ENCODE measurements at regions not wholly inside any gene's neighbourhood (a gene's known extent, or its start where the extent isn't known, plus 50 kb on each side); places are given as distances from the start of the nearest gene placed in this dataset.
"Not testable (repeated sequence)": the region's sequence is repeated elsewhere in the genome, so short reads cannot be mapped to it uniquely, and the experiment has no call there.

DNA sequence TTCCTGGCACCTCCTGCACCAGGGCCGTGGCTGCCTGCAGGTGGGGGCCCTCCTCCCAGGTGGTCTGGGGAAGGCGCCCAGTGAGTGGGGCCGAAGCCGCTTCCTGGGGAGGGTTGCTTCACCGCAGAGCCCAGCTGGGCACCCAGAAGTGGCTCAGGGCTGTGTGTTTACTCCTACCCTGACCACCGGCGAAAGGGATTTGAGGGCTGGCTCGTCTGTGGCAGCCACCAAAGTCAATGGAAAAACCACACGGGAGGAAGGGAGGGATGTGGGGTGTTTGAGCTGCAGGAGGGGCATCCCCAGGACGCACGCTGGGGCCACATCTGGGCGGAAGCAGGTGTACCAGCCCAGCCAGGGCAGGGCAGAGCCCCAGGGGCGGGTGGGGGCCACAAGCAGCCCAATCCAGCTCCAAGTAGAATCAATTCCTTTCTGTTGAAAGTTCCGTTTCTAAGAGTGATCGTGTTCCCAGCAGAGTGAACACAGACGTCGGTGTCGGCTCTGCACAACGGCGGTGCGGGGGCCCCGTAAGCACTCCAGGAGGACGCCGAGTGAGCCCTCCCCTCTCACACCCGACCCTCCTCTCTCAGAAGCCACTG, 69.9 kb downstream of the FOXL3 start:
- Histone ChIP-seq H3K9ac (ENCODE audit: insufficient read length) (no peak overlapping the region), H3K4me3 (no peak overlapping the region), H3K9me3 (ENCODE audit: low read depth, low read length) (no peaks in the 10 kb centered on the region), H3K36me3 (ENCODE audit: insufficient read depth, low read length) (no peaks in the 10 kb centered on the region), H3K27ac (no peak overlapping the region)
- TF ChIP-seq FOXP2 (optimal IDR thresholded peaks at IDR 0.05; ENCODE audit: control extremely low read depth, extremely low read length, insufficient read depth) (no peak), POLR2AphosphoS5 (IDR thresholded peaks at IDR 0.05; ENCODE audit: borderline replicate concordance, low read depth, low read length) (no peak), EZH2 (IDR thresholded peaks at IDR 0.05) (no peak)
- no peak for DNase-seq (ENCODE audit: low read depth, low spot score)

DNA sequence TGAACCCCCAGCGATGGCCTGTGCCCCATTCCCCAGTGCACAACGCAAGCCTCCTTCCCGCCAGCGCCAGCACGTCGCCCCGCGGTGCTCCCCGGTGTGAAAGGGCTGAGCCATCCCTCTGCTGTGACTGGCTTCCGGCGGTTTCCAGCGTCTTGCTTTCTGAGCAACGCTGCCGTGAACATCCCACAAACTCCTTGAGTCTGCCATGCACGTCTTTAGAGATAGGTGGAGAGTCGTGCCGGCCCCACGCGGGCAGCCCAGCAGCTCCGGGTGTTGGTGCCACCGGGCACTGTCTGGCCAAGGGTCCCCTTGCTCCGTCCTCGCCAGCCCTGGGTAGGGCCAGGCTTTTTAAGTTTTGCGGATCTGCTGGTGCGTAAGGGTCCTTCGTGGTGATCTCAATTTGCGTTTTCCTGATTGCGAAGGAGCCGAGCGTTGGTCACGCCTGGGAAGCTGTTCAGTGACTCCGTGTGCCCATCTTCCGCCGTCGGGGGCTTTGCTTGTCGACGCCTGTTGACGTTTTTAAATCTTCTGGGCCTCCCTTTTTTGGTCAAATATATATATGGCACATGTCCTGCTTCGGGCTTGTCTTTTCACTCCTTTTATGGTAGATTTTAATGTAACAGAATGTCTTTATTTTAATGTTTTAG, 70.6 kb downstream of the FOXL3 start:
- TF ChIP-seq POLR2AphosphoS5 (IDR thresholded peaks at IDR 0.05; ENCODE audit: borderline replicate concordance, low read depth, low read length) (no peak), EZH2 (IDR thresholded peaks at IDR 0.05) (no peak), FOXP2 (optimal IDR thresholded peaks at IDR 0.05; ENCODE audit: control extremely low read depth, extremely low read length, insufficient read depth) (no peak)
- DNase-seq (ENCODE audit: low read depth, low spot score) = no peak
- Histone ChIP-seq H3K4me3 (no peak overlapping the region), H3K9me3 (ENCODE audit: low read depth, low read length) (no peaks in the 10 kb centered on the region), H3K27ac (no peak overlapping the region), H3K36me3 (ENCODE audit: insufficient read depth, low read length) (no peaks in the 10 kb centered on the region), H3K9ac (ENCODE audit: insufficient read length) (no peak overlapping the region)

DNA sequence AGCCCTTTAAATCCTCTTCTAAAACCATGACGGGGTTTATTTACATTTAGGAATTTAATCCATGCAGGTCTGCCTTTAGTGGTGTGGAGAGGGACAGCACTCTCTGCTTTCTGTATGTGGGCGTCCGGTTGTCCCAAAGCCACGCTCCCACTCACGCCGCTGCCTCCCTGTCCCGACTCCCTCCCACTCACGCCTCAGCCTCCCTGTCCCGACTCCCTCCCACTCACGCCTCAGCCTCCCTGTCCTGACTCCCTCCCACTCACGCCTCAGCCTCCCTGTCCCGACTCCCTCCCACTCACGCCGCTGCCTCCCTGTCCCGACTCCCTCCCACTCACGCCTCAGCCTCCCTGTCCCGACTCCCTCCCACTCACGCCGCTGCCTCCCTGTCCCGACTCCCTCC, 71.2 kb downstream of the FOXL3 start:
- not testable (repeated sequence) for H3K9ac ChIP-seq (ENCODE audit: insufficient read length); H3K36me3 ChIP-seq (ENCODE audit: insufficient read depth, low read length); DNase-seq (ENCODE audit: low read depth, low spot score); H3K27ac ChIP-seq; H3K9me3 ChIP-seq (ENCODE audit: low read depth, low read length); H3K4me3 ChIP-seq

DNA sequence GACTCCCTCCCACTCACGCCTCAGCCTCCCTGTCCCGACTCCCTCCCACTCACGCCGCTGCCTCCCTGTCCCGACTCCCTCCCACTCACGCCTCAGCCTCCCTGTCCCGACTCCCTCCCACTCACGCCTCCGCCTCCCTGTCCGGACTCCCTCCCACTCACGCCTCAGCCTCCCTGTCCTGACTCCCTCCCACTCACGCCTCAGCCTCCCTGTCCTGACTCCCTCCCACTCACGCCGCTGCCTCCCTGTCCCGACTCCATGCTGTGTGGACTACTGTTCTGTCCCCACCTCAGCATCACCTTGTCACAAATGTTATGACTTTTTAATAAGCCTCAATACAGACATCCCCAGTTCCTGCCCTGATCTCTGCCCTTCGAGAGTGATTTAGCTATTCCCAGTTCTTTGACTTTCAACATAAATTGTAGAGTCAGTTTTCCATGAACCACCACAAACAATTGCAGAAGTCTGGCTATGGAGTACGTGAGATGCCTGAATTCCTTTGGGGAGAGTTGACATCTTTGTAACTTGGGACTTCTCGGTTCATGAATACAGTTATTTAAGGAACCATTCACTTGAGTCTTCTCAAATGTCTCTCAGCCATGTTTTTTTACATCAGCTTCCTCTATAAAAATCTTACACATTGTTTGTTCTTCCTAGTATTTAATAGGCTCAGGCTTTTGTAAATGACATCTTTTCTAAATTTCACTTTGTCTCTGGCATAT, 71.9 kb downstream of the FOXL3 start:
- DNase-seq (ENCODE audit: low read depth, low spot score) = no peak

DNA sequence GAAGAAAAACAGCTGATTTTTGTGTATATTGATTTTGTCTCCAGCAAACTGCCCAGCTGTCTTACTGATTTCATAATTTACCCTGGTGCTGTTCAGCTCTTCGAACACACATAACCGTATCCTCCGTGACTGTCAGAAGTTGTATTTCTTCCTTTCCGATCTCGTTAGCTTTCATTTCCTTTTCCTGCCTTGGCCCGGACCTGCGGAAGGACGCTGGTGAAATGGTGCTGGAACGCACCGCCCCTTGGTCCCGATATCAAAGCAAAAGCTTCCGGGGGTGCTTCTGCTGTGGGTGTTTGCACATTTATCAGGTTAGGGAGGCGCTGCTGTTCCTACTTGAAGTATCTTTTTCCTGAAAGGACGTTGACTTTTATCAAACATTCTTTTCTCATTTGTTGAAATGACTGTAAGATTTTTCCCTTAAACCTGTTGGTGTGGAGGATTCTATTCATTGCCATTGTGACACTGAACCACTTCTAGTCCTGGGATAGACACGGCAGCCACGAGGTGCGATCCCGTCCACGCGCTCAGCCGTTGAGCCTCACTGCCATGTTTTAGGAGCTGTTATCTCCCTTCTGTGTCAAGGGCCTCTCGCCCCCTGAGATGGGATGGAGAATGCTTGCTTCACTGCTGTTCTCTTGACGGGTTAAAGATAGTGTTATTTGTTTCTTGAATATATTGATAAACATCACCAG, 72.6 kb downstream of the FOXL3 start:
- Histone ChIP-seq H3K27ac (peak overlapping the region; percentile 72), H3K9ac (ENCODE audit: insufficient read length) (peak overlapping the region; percentile 33), H3K4me3 (peak overlapping the region; percentile 65), H3K36me3 (ENCODE audit: insufficient read depth, low read length) (no peaks in the 10 kb centered on the region), H3K9me3 (ENCODE audit: low read depth, low read length) (no peaks in the 10 kb centered on the region)
- TF ChIP-seq EZH2 (IDR thresholded peaks at IDR 0.05) = no peak
- no peak for DNase-seq (ENCODE audit: low read depth, low spot score)

More for the DNA sequence above, 71.9 kb downstream of the FOXL3 start:
- Histone ChIP-seq H3K27ac (peak overlapping the region; percentile 72), H3K9me3 (ENCODE audit: low read depth, low read length) (no peaks in the 10 kb centered on the region), H3K4me3 (peak overlapping the region; percentile 65), H3K9ac (ENCODE audit: insufficient read length) (peak overlapping the region; percentile 33), H3K36me3 (ENCODE audit: insufficient read depth, low read length) (no peaks in the 10 kb centered on the region)
- TF ChIP-seq POLR2AphosphoS5 (IDR thresholded peaks at IDR 0.05; ENCODE audit: borderline replicate concordance, low read depth, low read length) (no peak), FOXP2 (optimal IDR thresholded peaks at IDR 0.05; ENCODE audit: control extremely low read depth, extremely low read length, insufficient read depth) (no peak), EZH2 (IDR thresholded peaks at IDR 0.05) (no peak)

DNA sequence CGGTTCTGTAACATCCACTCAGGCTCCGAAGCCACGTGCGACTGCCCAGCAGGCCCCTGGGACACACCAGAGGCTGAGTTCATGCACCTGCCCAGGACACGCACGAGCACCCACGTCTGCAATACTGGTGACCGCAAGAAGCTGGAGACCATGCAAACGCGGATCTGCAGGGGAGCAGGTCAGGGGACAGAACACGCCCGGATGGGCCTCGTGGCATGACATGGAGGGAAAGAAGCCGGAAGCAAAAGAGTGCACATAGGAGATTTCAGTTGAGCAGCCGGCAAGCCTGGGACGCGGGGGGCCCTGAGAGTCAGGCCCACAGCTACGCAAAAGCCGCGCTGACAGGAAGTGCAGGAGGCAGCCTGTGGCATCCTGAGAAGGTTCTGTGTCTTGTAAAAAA, 73.7 kb downstream of the FOXL3 start:
- H3K27ac ChIP-seq = no peak overlapping the region
- H3K36me3 ChIP-seq (ENCODE audit: insufficient read depth, low read length) = no peaks in the 10 kb centered on the region
- no peak for TF ChIP-seq POLR2AphosphoS5 (IDR thresholded peaks at IDR 0.05; ENCODE audit: borderline replicate concordance, low read depth, low read length)
- no peak for TF ChIP-seq FOXP2 (optimal IDR thresholded peaks at IDR 0.05; ENCODE audit: control extremely low read depth, extremely low read length, insufficient read depth)
- no peak for TF ChIP-seq EZH2 (IDR thresholded peaks at IDR 0.05)
- no peak overlapping the region for H3K9ac ChIP-seq (ENCODE audit: insufficient read length)
- no peak overlapping the region for H3K4me3 ChIP-seq
- no peak for DNase-seq (ENCODE audit: low read depth, low spot score)
- no peaks in the 10 kb centered on the region for H3K9me3 ChIP-seq (ENCODE audit: low read depth, low read length)

DNA sequence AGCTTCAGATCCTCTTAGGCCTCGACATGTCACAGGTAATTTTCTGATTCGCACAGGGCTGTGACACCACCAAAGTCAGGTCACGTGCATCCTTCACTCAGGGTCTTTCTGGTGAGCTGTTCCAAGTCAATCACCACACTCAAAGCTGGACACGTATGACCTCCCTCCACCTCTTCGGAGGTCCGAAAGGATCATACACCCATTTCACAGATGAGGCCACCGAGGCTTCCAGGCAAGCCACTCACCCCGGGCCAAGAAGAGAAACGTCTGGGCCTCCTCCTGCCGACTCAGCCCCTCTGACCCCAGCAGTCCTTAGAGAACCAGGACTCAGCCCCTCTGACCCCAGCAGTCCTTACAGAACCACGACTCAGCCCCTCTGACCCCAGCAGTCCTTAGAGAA, 74.6 kb downstream of the FOXL3 start:
- H3K9me3 ChIP-seq (ENCODE audit: low read depth, low read length) = no peaks in the 10 kb centered on the region
- no peak overlapping the region for H3K9ac ChIP-seq (ENCODE audit: insufficient read length)
- H3K27ac ChIP-seq = no peak overlapping the region
- TF ChIP-seq EZH2 (IDR thresholded peaks at IDR 0.05) (no peak), FOXP2 (optimal IDR thresholded peaks at IDR 0.05; ENCODE audit: control extremely low read depth, extremely low read length, insufficient read depth) (no peak), POLR2AphosphoS5 (IDR thresholded peaks at IDR 0.05; ENCODE audit: borderline replicate concordance, low read depth, low read length) (no peak)
- H3K36me3 ChIP-seq (ENCODE audit: insufficient read depth, low read length) = no peaks in the 10 kb centered on the region
- DNase-seq (ENCODE audit: low read depth, low spot score) = no peak
- no peak overlapping the region for H3K4me3 ChIP-seq

DNA sequence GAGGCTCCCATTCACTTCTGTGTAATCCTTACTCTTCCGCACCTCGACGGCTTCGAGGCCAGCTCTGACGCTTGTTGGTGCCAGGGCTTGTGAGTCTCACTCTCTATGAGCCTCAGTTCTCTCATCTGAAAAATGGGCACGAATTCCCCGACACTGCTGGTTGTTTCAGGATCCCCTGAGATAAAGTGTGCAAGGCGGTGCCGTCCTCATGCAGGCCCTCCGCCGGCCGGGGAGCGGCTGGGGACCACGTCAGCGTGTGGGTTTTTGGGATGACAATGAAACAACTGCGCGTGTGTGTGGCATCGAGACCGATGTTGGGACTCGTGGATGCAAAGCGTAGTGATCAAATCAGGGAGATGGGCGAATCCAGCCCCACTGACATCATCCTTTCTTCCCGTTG, 75.6 kb downstream of the FOXL3 start:
- Histone ChIP-seq H3K9ac (ENCODE audit: insufficient read length) (no peak overlapping the region), H3K27ac (no peak overlapping the region), H3K4me3 (peak overlapping the region; percentile 54), H3K36me3 (ENCODE audit: insufficient read depth, low read length) (no peaks in the 10 kb centered on the region), H3K9me3 (ENCODE audit: low read depth, low read length) (no peaks in the 10 kb centered on the region)
- DNase-seq (ENCODE audit: low read depth, low spot score) = no peak
- TF ChIP-seq EZH2 (IDR thresholded peaks at IDR 0.05) = no peak
- TF ChIP-seq POLR2AphosphoS5 (IDR thresholded peaks at IDR 0.05; ENCODE audit: borderline replicate concordance, low read depth, low read length) = no peak
- no peak for TF ChIP-seq FOXP2 (optimal IDR thresholded peaks at IDR 0.05; ENCODE audit: control extremely low read depth, extremely low read length, insufficient read depth)

Measured in SK-N-MC (cell line).